ENCODE measurements at regions not wholly inside any gene's neighbourhood (a gene's known extent, or its start where the extent isn't known, plus 50 kb on each side); places are given as distances from the start of the nearest gene placed in this dataset.

GRCh38 chr4:159639671-159640323 is 536.9 kb downstream of the RAPGEF2 start:
- H3K36me3 ChIP-seq (ENCODE audit: control insufficient read depth, insufficient read depth, low read length) = no peaks in the 10 kb centered on the region
- H3K9ac ChIP-seq = no peak overlapping the region
- no peak overlapping the region for H3K27ac ChIP-seq
- H3K27me3 ChIP-seq (ENCODE audit: control insufficient read depth, insufficient read depth, low read length) = no peaks in the 10 kb centered on the region
- no peak overlapping the region for H3K4me2 ChIP-seq (ENCODE audit: low read length)
- H3K4me3 ChIP-seq (ENCODE audit: low read depth, low read length) = no peak overlapping the region
- H3K9me3 ChIP-seq (ENCODE audit: control insufficient read depth, low read length) = no peaks in the 10 kb centered on the region
- no peaks in the 10 kb centered on the region for H3K79me2 ChIP-seq
- H3K4me1 ChIP-seq = no peaks in the 10 kb centered on the region
- H2AFZ ChIP-seq = no peak overlapping the region
- TF ChIP-seq, protein P1, sequence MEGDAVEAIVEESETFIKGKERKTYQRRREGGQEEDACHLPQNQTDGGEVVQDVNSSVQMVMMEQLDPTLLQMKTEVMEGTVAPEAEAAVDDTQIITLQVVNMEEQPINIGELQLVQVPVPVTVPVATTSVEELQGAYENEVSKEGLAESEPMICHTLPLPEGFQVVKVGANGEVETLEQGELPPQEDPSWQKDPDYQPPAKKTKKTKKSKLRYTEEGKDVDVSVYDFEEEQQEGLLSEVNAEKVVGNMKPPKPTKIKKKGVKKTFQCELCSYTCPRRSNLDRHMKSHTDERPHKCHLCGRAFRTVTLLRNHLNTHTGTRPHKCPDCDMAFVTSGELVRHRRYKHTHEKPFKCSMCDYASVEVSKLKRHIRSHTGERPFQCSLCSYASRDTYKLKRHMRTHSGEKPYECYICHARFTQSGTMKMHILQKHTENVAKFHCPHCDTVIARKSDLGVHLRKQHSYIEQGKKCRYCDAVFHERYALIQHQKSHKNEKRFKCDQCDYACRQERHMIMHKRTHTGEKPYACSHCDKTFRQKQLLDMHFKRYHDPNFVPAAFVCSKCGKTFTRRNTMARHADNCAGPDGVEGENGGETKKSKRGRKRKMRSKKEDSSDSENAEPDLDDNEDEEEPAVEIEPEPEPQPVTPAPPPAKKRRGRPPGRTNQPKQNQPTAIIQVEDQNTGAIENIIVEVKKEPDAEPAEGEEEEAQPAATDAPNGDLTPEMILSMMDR (IDR thresholded peaks at IDR 0.05) = no peak

GRCh38 chr4:159649237-159649636 is 546.4 kb downstream of the RAPGEF2 start:
- H3K4me2 ChIP-seq (ENCODE audit: low read length) = no peak overlapping the region
- no peaks in the 10 kb centered on the region for H3K27me3 ChIP-seq (ENCODE audit: control insufficient read depth, insufficient read depth, low read length)
- no peak overlapping the region for H3K9ac ChIP-seq
- TF ChIP-seq, protein P1 (IDR thresholded peaks at IDR 0.05) = no peak
- no peaks in the 10 kb centered on the region for H3K36me3 ChIP-seq (ENCODE audit: control insufficient read depth, insufficient read depth, low read length)
- no peaks in the 10 kb centered on the region for H3K4me1 ChIP-seq
- no peaks in the 10 kb centered on the region for H3K9me3 ChIP-seq (ENCODE audit: control insufficient read depth, low read length)
- no peak overlapping the region for H3K4me3 ChIP-seq (ENCODE audit: low read depth, low read length)
- H3K79me2 ChIP-seq = no peaks in the 10 kb centered on the region
- H2AFZ ChIP-seq = no peak overlapping the region
- H3K27ac ChIP-seq = no peak overlapping the region

DNA sequence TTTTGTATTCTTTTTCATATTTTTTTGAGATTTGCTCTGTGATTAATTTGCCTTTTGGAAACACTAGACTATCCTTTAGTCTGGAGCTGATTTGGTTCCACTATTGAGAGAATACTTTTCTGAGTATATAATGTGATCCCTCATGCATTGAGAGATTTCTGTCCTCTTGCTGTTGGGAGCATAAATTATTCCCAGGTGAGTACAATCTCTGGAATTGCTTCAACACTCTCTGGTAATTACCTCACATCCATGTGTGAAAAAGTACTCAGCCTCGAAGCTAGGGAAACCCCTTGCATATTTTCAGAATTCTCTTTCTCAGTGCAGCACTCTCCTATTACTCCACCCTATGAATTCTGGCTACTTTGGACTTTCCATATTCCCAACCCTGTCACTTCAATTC is 550.0 kb downstream of the RAPGEF2 start:
- Histone ChIP-seq H3K4me1 (no peaks in the 10 kb centered on the region), H3K9ac (no peak overlapping the region), H3K27ac (no peak overlapping the region), H3K4me3 (ENCODE audit: low read depth, low read length) (no peak overlapping the region), H3K27me3 (ENCODE audit: control insufficient read depth, insufficient read depth, low read length) (no peaks in the 10 kb centered on the region), H3K9me3 (ENCODE audit: control insufficient read depth, low read length) (no peaks in the 10 kb centered on the region), H3K4me2 (ENCODE audit: low read length) (no peak overlapping the region), H3K79me2 (no peaks in the 10 kb centered on the region), H2AFZ (no peak overlapping the region), H3K36me3 (ENCODE audit: control insufficient read depth, insufficient read depth, low read length) (no peaks in the 10 kb centered on the region)
- TF ChIP-seq, protein P1 (IDR thresholded peaks at IDR 0.05) = no peak

- H3K36me3 ChIP-seq (ENCODE audit: control insufficient read depth, insufficient read depth, low read length) = no peaks in the 10 kb centered on the region
- H3K9me3 ChIP-seq (ENCODE audit: control insufficient read depth, low read length) = no peaks in the 10 kb centered on the region
- no peak overlapping the region for H3K4me2 ChIP-seq (ENCODE audit: low read length)
- H3K9ac ChIP-seq = no peak overlapping the region
- no peak overlapping the region for H3K27ac ChIP-seq
- TF ChIP-seq, protein P1 (IDR thresholded peaks at IDR 0.05) = no peak
- no peaks in the 10 kb centered on the region for H3K4me1 ChIP-seq
- no peaks in the 10 kb centered on the region for H3K27me3 ChIP-seq (ENCODE audit: control insufficient read depth, insufficient read depth, low read length)
- no peaks in the 10 kb centered on the region for H3K79me2 ChIP-seq
- no peak overlapping the region for H2AFZ ChIP-seq
- H3K4me3 ChIP-seq (ENCODE audit: low read depth, low read length) = no peak overlapping the region
Measured at GRCh38 chr4:159655547-159655946, 552.7 kb downstream of the RAPGEF2 start.

- TF ChIP-seq, protein P1 (IDR thresholded peaks at IDR 0.05) = no peak
- Histone ChIP-seq H3K27me3 (ENCODE audit: control insufficient read depth, insufficient read depth, low read length) (no peaks in the 10 kb centered on the region), H2AFZ (no peak overlapping the region), H3K36me3 (ENCODE audit: control insufficient read depth, insufficient read depth, low read length) (no peaks in the 10 kb centered on the region), H3K27ac (no peak overlapping the region), H3K4me2 (ENCODE audit: low read length) (no peak overlapping the region), H3K4me1 (no peaks in the 10 kb centered on the region), H3K9me3 (ENCODE audit: control insufficient read depth, low read length) (no peaks in the 10 kb centered on the region), H3K4me3 (ENCODE audit: low read depth, low read length) (no peak overlapping the region), H3K9ac (no peak overlapping the region), H3K79me2 (no peaks in the 10 kb centered on the region)
Measured at GRCh38 chr4:159669094-159669493, 566.2 kb downstream of the RAPGEF2 start.

All from parathyroid adenoma (tissue), 2 donors.